GM23248 (cell line): ENCODE measurements at regions not wholly inside any gene's neighbourhood (a gene's known extent, or its start where the extent isn't known, plus 50 kb on each side); places are given as distances from the start of the nearest gene placed in this dataset.

ENCODE experiments used
- EZH2 ChIP-seq: fragments of 200-600 bp; sonication (generic); IDR thresholded peaks from 2 replicates; pipeline ENCODE4 v1.6.1; 2018; ENCODE audit warnings: antibody characterized with exemption, mild to moderate bottlenecking; ENCODE audit not compliant: insufficient read depth, poor library complexity, severe bottlenecking
- EZH2phosphoT487 ChIP-seq: fragments of 200-600 bp; sonication (generic); IDR thresholded peaks from 2 replicates; pipeline ENCODE4 v1.6.1; 2018; ENCODE audit warnings: antibody characterized with exemption, moderate library complexity, mild to moderate bottlenecking, low read depth; ENCODE audit not compliant: insufficient read depth

DNA sequence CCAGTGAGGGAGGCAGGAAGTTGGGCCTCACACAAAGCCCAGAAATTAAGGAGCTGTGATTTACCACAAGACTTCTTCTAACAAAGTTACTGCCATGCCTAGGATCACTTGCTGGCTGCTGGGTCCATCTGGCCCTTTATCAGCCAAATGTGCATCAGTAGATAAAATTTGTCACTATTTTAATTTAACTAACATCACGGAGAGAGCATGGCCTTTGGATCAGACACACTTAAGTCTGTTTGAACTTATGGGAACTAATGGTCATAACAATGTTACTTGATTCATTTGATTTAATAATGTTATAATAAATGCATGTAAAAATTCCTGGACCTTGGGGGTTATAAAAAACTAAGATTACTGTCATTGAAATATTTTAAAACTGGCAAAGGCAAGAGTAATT lies 67.2 kb upstream of the CCDC190 start:
- TF ChIP-seq EZH2 (no peak), EZH2phosphoT487 (no peak)
